Ishikawa (cell line): ENCODE measurements at regions not wholly inside any gene's neighbourhood (a gene's known extent, or its start where the extent isn't known, plus 50 kb on each side); places are given as distances from the start of the nearest gene placed in this dataset.

Source experiments
- CEBPB ChIP-seq: IDR thresholded peaks from 2 replicates; pipeline ENCODE4 v1.6.1; 2012
- CREB1 ChIP-seq: IDR thresholded peaks from 2 replicates; pipeline ENCODE4 v1.6.1; 2012; ENCODE audit warnings: low read depth
- EGR1 ChIP-seq: IDR thresholded peaks from 2 replicates; pipeline ENCODE4 v1.6.1; 2012
- EP300 ChIP-seq: IDR thresholded peaks from 2 replicates; pipeline ENCODE4 v1.6.1; 2012; ENCODE audit warnings: borderline replicate concordance
- FOXM1 ChIP-seq: IDR thresholded peaks from 2 replicates; pipeline ENCODE4 v1.6.1; 2012; ENCODE audit warnings: low read depth, borderline replicate concordance
- NFIC ChIP-seq: IDR thresholded peaks from 2 replicates; pipeline ENCODE4 v1.6.1; 2012
- RAD21 ChIP-seq: IDR thresholded peaks from 2 replicates; pipeline ENCODE4 v1.6.1; 2012; ENCODE audit warnings: low read depth
- TAF1 ChIP-seq: IDR thresholded peaks from 2 replicates; pipeline ENCODE4 v1.6.1; 2012; ENCODE audit warnings: low read depth, mild to moderate bottlenecking
- TCF12 ChIP-seq: IDR thresholded peaks from 2 replicates; pipeline ENCODE4 v1.6.1; 2012; ENCODE audit warnings: low read depth
- TEAD4 ChIP-seq: IDR thresholded peaks from 2 replicates; pipeline ENCODE4 v1.6.1; 2012
- USF1 ChIP-seq: IDR thresholded peaks from 2 replicates; pipeline ENCODE4 v1.6.1; 2012
- YY1 ChIP-seq: IDR thresholded peaks from 2 replicates; pipeline ENCODE4 v1.6.1; 2012; ENCODE audit warnings: low read depth
- ZBTB7A ChIP-seq: IDR thresholded peaks from 2 replicates; pipeline ENCODE4 v1.6.1; 2012; ENCODE audit warnings: low read depth
- TF ChIP-seq, protein P1 (sequence below): IDR thresholded peaks from 2 replicates; pipeline ENCODE4 v1.6.1; 2012; ENCODE audit warnings: low read depth, mild to moderate bottlenecking
- TF ChIP-seq, protein P2 (sequence below): IDR thresholded peaks from 2 replicates; pipeline ENCODE4 v1.6.1; 2012

GRCh38 chr20:43364001-43364400 lies 93.7 kb upstream of the SRSF6 start:
- TF ChIP-seq CREB1 (no peak), ZBTB7A (no peak), NFIC (no peak), YY1 (no peak), EGR1 (no peak), CEBPB (no peak), TCF12 (no peak), TAF1 (no peak), FOXM1 (no peak)

GRCh38 chr20:43363506-43363905 lies 94.2 kb upstream of the SRSF6 start:
- no peak for TF ChIP-seq TEAD4
- TF ChIP-seq ZBTB7A = no peak
- no peak for TF ChIP-seq TAF1
- TF ChIP-seq CEBPB = no peak
- no peak for TF ChIP-seq FOXM1
- TF ChIP-seq NFIC = no peak
- no peak for TF ChIP-seq EP300
- TF ChIP-seq, protein P1, sequence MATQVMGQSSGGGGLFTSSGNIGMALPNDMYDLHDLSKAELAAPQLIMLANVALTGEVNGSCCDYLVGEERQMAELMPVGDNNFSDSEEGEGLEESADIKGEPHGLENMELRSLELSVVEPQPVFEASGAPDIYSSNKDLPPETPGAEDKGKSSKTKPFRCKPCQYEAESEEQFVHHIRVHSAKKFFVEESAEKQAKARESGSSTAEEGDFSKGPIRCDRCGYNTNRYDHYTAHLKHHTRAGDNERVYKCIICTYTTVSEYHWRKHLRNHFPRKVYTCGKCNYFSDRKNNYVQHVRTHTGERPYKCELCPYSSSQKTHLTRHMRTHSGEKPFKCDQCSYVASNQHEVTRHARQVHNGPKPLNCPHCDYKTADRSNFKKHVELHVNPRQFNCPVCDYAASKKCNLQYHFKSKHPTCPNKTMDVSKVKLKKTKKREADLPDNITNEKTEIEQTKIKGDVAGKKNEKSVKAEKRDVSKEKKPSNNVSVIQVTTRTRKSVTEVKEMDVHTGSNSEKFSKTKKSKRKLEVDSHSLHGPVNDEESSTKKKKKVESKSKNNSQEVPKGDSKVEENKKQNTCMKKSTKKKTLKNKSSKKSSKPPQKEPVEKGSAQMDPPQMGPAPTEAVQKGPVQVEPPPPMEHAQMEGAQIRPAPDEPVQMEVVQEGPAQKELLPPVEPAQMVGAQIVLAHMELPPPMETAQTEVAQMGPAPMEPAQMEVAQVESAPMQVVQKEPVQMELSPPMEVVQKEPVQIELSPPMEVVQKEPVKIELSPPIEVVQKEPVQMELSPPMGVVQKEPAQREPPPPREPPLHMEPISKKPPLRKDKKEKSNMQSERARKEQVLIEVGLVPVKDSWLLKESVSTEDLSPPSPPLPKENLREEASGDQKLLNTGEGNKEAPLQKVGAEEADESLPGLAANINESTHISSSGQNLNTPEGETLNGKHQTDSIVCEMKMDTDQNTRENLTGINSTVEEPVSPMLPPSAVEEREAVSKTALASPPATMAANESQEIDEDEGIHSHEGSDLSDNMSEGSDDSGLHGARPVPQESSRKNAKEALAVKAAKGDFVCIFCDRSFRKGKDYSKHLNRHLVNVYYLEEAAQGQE = no peak
- TF ChIP-seq USF1 = no peak
- TF ChIP-seq RAD21 = no peak
- TF ChIP-seq YY1 = no peak
- no peak for TF ChIP-seq EGR1
- no peak for TF ChIP-seq TCF12
- TF ChIP-seq, protein P2, sequence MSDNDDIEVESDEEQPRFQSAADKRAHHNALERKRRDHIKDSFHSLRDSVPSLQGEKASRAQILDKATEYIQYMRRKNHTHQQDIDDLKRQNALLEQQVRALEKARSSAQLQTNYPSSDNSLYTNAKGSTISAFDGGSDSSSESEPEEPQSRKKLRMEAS = no peak

- TF ChIP-seq EGR1 (no peak), CEBPB (peak; percentile 57), ZBTB7A (no peak), RAD21 (no peak)
Measured at GRCh38 chr20:43361526-43361925, 96.2 kb upstream of the SRSF6 start.

DNA sequence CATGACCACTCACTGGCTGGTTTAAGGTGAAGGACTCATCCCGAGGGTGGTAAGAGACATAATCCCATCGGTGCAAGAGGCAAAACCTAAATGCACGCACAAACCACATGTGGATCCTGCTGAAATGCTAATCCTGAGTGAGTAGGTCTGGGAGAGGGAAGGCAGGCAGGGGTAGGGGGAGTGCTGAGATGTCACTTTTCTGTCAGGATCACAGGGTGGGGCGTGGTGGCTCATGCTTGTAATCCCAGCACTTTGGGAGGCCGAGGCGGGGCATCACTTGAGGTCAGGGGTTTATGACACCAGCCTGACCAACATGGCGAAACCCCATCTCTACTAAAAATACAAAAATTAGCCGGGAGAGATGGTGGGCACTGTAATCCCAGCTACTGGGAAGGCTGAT lies 97.7 kb upstream of the SRSF6 start:
- TF ChIP-seq, protein P1 = no peak
- TF ChIP-seq FOXM1 = no peak
- TF ChIP-seq TEAD4 = no peak
- TF ChIP-seq NFIC = no peak
- TF ChIP-seq EP300 = no peak
- TF ChIP-seq, protein P2 = no peak
- TF ChIP-seq USF1 = no peak

DNA sequence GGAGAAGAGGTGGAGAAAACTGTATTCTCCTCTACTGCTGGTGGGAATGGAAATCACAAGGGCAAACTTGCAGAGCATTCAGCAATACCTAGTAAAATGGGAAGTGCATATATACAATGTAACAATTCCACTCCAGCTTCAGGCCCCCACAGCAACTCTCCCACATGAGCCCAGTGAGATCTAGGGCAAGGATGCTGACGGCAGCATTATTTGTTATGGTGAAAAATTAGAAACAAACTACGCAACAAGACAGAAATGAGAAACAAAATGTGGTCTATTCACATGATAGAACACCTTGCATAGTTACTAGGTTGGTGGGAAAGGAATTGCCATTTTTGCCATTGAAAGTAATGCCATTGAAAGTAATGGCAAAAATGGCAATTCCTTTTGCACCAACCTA lies 98.9 kb upstream of the SRSF6 start:
- TF ChIP-seq EGR1 = no peak
- no peak for TF ChIP-seq CREB1
- TF ChIP-seq, protein P1 = no peak
- no peak for TF ChIP-seq TEAD4
- TF ChIP-seq RAD21 = no peak
- no peak for TF ChIP-seq TCF12
- no peak for TF ChIP-seq CEBPB
- no peak for TF ChIP-seq YY1
- TF ChIP-seq FOXM1 = no peak
- no peak for TF ChIP-seq ZBTB7A
- TF ChIP-seq NFIC = no peak
- TF ChIP-seq, protein P2 = no peak
- no peak for TF ChIP-seq USF1
- no peak for TF ChIP-seq EP300
- TF ChIP-seq TAF1 = no peak
